K562 (cell line): ENCODE measurements at regions not wholly inside any gene's neighbourhood (a gene's known extent, or its start where the extent isn't known, plus 50 kb on each side); places are given as distances from the start of the nearest gene placed in this dataset.

Source experiments
- BACH1 ChIP-seq: fragments of 200-800 bp; sonication (Bioruptor generic); IDR thresholded peaks from 2 replicates; pipeline ENCODE4 v1.6.1; 2016; ENCODE audit warnings: missing genetic modification characterization, missing compliant biosample characterization
- HIVEP1 ChIP-seq: fragments of 250-450 bp; sonication (Bioruptor Pico); IDR thresholded peaks from 2 replicates; pipeline ENCODE4 v1.4.0; 2020; ENCODE audit warnings: mild to moderate bottlenecking
- KAT7 ChIP-seq: sonication (generic); formaldehyde crosslinking; IDR thresholded peaks from 2 replicates; pipeline ENCODE4 v1.8.0; 2022; ENCODE audit warnings: missing genetic modification reagents, mild to moderate bottlenecking, borderline replicate concordance
- SIN3A ChIP-seq, 2 experiments: fragments of 150-350 bp in 1 of 2; IDR thresholded peaks; 2 replicates each; pipeline ENCODE4 v1.6.1; 2011 to 2016; ENCODE audit warnings: borderline replicate concordance in 2 of 2, low read depth in 2 of 2, low read length in 2 of 2, mild to moderate bottlenecking in 2 of 2, moderate library complexity in 2 of 2; ENCODE audit not compliant: control insufficient read depth in 1 of 2
- ZNF57 ChIP-seq: fragments of 450-650 bp; formaldehyde crosslinking; IDR thresholded peaks from 2 replicates; pipeline ENCODE4 v1.4.0; 2020; ENCODE audit warnings: mild to moderate bottlenecking, moderate library complexity
- ZNF707 ChIP-seq: fragments of 250-450 bp; sonication (Bioruptor Pico); conservative IDR thresholded peaks from 2 replicates; pipeline ENCODE4 v1.8.0; 2022; ENCODE audit warnings: inconsistent platforms, mild to moderate bottlenecking, moderate library complexity
- TF ChIP-seq, protein P1 (sequence below): fragments of 250-450 bp; sonication (Bioruptor Pico); IDR thresholded peaks from 2 replicates; pipeline ENCODE4 v1.4.0; 2020
- TF ChIP-seq, protein P2 (sequence below): fragments of 250-450 bp; sonication (Bioruptor Pico); IDR thresholded peaks from 2 replicates; pipeline ENCODE4 v1.8.0; 2021; ENCODE audit warnings: moderate library complexity, mild to moderate bottlenecking, inconsistent platforms

DNA sequence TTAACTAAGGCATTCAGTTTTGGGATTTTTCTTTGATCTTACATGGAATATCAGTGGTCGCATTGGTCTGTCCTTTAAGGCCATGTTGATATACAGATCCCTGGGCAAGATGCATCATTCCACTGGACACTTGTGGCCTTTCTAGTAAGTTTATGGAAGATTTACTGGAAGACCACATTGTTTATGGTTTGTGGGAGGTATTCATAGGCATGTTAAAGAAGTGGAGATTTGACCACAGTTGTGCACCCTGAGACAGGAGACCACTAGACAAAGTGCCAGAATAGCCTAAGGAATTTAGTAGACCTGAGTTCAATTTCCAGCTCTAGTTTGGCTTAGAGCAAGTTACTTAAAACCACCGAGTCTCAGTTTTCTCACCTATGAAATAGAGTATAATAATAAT lies 383.1 kb upstream of the PAPPA start:
- TF ChIP-seq, protein P1, sequence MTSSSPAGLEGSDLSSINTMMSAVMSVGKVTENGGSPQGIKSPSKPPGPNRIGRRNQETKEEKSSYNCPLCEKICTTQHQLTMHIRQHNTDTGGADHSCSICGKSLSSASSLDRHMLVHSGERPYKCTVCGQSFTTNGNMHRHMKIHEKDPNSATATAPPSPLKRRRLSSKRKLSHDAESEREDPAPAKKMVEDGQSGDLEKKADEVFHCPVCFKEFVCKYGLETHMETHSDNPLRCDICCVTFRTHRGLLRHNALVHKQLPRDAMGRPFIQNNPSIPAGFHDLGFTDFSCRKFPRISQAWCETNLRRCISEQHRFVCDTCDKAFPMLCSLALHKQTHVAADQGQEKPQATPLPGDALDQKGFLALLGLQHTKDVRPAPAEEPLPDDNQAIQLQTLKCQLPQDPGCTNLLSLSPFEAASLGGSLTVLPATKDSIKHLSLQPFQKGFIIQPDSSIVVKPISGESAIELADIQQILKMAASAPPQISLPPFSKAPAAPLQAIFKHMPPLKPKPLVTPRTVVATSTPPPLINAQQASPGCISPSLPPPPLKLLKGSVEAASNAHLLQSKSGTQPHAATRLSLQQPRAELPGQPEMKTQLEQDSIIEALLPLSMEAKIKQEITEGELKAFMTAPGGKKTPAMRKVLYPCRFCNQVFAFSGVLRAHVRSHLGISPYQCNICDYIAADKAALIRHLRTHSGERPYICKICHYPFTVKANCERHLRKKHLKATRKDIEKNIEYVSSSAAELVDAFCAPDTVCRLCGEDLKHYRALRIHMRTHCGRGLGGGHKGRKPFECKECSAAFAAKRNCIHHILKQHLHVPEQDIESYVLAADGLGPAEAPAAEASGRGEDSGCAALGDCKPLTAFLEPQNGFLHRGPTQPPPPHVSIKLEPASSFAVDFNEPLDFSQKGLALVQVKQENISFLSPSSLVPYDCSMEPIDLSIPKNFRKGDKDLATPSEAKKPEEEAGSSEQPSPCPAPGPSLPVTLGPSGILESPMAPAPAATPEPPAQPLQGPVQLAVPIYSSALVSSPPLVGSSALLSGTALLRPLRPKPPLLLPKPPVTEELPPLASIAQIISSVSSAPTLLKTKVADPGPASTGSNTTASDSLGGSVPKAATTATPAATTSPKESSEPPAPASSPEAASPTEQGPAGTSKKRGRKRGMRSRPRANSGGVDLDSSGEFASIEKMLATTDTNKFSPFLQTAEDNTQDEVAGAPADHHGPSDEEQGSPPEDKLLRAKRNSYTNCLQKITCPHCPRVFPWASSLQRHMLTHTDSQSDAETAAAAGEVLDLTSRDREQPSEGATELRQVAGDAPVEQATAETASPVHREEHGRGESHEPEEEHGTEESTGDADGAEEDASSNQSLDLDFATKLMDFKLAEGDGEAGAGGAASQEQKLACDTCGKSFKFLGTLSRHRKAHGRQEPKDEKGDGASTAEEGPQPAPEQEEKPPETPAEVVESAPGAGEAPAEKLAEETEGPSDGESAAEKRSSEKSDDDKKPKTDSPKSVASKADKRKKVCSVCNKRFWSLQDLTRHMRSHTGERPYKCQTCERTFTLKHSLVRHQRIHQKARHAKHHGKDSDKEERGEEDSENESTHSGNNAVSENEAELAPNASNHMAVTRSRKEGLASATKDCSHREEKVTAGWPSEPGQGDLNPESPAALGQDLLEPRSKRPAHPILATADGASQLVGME (CRISPR knock-in tag) = no peak
- TF ChIP-seq SIN3A (IDR thresholded peaks at IDR 0.05; ENCODE audit: borderline replicate concordance in 2 of 2, control insufficient read depth in 1 of 2, low read depth in 2 of 2, low read length in 2 of 2) (no peak), HIVEP1 (no peak), ZNF57 (CRISPR knock-in tag) (no peak), ZNF707 (no peak), BACH1 (tag) (no peak), KAT7 (CRISPR knock-in tag) (no peak)
- TF ChIP-seq, protein P2, sequence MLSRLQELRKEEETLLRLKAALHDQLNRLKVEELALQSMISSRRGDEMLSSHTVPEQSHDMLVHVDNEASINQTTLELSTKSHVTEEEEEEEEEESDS (CRISPR knock-in tag) = no peak
